22Rv1 (cell line): ENCODE measurements at regions not wholly inside any gene's neighbourhood (a gene's known extent, or its start where the extent isn't known, plus 50 kb on each side); places are given as distances from the start of the nearest gene placed in this dataset.

Source experiments
- CTCF ChIP-seq: fragments of 450-650 bp; IDR thresholded peaks from 2 replicates; pipeline ENCODE4 v1.5.1; 2017; ENCODE audit warnings: mild to moderate bottlenecking
- ZFX ChIP-seq: fragments of 450-650 bp; IDR thresholded peaks from 2 replicates; pipeline ENCODE4 v1.6.1; 2017; ENCODE audit warnings: antibody characterized with exemption, borderline replicate concordance

GRCh38 chr12:11535127-11535526, 114.3 kb upstream of the ETV6 start:
- TF ChIP-seq CTCF = no peak
- no peak for TF ChIP-seq ZFX
